GM12875 (cell line): ENCODE measurements at regions not wholly inside any gene's neighbourhood (a gene's known extent, or its start where the extent isn't known, plus 50 kb on each side); places are given as distances from the start of the nearest gene placed in this dataset.
"Not testable (repeated sequence)": the region's sequence is repeated elsewhere in the genome, so short reads cannot be mapped to it uniquely, and the experiment has no call there.

Experiments
- H3K4me3 ChIP-seq: one replicate; pipeline ENCODE4 v1.5.1; 2011; ENCODE audit warnings: low read depth, low read length, control low read depth

DNA sequence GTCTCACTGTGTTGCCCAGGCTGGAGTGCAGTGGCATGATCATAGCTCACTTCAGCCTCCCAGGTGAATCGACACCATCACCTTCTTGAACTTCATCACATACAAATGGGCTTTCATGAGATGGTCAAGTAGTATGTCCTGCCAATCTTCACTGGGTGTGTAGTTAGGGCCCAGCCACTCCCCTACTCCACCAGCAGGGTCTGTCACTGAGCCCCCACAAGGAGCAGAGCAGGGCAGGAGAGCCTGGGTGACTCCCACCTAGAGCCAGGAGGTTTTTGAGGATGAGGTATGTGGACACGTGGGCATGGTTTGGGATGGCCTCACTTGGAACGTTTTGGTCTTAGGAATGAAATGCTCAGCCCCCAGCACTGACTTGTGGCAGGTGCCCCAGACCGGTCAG lies 4037.7 kb upstream of the TPTE start:
- not testable (repeated sequence) for H3K4me3 ChIP-seq

DNA sequence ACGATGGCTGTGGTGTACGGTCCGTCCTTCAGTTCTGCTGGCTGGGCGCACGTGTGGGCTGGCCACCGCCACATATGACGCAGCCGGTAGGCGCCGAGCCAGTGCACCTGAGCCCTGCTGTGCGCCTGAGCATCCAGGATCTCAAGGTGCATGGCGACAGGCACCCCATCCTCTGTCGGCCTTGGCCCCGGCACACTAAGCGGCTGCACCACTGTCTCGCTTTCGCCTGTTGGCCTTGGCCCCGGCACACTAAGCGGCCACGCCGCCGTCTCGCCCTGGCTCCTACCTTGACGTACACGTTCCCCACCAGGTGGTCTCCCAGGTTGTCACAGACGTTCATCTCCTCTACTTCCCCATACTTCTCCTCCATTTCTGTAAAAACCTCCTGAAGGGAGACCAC lies 4034.6 kb upstream of the TPTE start:
- H3K4me3 ChIP-seq = not testable (repeated sequence)

DNA sequence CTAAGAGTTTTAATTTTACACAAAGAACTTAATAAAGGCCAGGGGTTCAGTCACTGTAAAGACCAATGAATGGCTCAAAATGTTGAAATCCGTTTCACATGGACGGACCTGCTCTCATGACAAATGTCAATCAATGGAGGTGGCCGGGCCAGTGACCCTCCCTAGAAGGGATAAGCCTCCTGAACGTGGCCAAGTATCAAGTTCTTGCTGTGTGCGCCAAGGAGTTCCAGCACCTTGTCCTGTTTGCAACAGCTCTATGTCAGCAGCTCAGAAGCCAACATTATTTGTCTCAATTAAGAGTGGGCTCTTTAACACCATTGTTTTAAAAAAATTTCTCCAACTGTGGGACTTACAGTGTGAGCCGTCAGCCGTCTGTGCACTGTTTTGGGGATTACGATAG lies 4028.7 kb upstream of the TPTE start:
- H3K4me3 ChIP-seq = not testable (repeated sequence)

DNA sequence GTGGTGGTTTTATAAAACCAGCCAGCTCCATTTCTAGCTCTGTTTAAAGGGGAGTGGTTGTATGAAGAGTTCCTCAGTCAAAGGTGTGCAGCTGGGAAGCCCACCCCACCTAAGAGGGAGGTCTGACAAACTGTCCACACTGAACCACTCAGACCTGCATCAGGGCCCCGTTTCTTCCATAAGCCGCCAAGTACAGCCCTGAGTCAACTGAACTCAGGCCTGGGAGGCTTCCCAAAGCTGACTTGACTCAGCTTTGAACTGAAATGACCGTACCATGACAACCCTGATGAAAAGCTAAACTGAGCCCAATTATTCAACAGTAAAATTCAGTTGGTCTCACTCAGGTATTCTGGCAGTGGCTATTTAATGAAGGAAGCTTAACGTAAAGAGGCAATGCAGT lies 4027.4 kb upstream of the TPTE start:
- H3K4me3 ChIP-seq = not testable (repeated sequence)

DNA sequence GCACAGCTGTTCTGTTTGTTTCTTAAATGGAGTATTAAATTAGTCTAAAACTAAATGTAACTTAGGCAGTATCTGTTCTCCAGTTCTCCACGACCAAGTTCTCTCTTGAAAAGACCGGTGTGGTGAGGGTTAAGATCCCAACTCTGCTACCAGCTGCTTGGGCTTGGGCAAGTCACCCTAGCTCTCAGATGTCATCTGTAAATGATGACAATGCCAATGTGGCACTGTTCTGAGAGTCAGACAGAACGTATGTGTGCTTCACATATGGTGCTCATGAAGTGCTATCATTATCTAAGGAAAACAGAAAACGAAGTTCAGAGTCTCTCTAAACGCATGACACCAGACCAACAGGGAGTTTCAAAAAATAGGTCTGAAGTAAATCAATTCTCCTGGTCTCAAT lies 4025.0 kb upstream of the TPTE start:
- H3K4me3 ChIP-seq = not testable (repeated sequence)

DNA sequence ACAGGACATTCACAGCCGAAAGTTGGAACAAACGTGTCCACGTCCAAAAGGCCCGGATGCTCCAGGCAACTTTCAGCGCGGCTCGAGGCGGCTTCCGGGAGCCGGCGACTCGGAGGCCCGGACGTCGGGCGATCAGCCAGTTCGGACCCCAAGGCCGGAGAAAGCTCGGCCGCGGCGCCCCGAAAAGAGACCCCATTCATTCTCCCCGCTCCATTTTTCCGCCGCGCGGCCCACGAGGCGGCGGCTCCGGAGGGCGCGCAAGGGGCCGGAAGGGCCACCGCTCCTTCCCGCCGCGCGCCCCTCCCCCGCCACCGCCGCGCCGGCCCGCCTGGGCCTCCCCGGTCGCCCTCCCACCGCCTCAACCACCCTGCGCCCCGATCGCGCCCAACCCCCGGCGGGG lies 4022.7 kb upstream of the TPTE start:
- H3K4me3 ChIP-seq = peak overlapping the region; percentile 48

DNA sequence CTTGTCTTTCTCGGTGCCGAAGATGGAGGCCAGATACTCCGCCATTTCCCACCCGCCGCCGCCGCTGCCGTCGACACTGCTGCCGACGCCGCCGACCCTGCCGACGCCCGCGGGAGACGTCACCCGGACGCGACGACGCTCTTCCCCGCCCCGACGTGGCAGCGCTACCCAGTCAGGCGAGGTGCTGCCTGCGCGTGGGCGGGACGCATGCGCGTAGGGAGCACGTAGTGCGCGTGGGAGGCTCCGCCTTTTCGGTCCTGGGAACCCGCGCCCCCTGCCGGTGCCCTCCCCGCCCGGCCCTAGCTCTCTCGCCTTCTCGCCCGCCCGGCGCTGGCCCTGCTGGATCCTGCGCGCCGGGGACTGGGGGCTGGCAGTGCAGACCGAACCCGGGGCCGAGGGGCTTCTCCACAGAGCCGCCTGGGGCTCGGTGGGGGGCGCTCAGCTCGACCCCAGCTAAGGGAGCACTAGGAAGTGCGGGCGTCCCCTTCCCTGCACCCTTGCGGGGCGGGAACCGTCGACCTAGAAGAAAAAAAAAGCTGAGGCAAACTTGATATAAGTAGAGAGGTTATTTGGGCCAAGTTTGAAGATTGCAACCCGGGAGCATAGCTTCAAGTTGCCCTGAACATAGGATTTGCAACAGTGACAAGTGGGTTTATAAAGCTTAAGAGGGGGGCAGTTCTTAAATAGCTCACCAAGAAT lies 4022.1 kb upstream of the TPTE start:
- H3K4me3 ChIP-seq = not testable (repeated sequence)

DNA sequence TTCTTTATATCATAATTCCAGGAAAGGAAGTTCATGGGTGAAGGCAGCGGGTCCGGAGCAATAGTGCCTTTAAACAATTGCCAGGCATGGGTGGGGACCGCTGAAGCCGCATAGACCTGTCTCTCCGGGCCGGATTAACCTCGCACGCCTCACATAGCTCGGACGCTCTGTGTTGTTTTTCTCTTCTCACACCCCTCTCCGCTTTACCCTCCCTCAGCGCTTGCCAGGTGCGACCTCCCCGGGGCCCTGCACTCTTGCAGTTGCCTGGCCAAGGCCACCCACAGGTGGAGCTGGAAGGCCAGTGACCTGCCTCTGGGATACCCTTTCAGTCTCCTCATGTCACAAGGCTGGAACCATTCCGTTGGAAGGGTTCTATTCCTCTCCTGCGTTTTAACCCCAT lies 4021.5 kb upstream of the TPTE start:
- H3K4me3 ChIP-seq = not testable (repeated sequence)

DNA sequence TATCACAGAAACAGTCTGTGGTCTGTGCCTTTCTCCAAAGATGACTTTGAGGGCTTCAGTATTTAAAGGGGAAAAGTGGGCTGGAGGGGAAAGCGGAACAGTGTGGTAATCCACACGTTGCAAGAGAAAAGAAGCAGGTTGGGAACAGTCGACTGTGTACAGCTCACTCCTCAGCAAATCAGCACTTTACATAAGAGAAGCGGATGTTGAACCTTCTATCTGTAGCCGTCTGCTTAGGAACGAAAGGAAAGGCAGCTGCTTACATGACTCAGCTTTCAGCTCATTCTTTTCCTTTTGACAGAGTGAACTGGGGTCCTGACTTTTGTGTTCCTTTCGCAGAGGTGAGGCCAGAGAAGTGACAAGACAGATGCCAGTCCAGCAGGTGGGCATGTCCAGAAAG lies 4020.7 kb upstream of the TPTE start:
- H3K4me3 ChIP-seq = not testable (repeated sequence)

DNA sequence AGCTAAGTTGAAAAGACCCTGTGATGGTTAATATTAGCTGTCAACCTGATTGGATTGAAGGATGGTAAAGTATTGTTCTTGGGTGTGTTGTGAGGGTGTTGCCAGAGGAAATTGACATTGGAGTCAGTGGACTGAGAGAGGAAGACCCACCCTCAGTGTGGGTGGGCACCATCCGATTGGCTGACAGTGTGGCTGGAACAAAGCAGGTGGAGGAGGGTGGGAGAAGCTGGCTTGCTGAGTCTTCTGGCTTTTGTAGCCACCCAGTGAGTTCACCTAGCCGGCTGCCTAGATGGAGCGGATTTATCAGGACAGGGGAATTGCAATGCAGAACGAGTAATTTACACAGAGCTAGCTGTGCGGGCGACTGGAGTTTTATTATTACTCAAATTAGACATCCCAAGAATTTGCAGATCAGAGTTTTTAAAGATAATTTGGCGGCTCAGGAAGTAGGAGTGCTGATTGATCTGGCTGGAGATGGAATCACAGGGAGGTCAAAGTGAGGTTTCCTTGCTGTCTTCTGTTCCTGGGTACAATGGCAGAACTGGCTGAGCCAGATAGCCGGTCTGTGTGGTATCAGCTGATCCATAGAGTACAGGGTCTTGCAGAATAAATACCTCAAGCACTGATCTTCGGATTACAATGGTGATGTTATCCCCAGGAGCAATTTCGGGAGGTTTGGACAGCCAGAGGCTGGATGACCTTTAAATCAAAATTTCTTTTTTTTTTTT lies 4015.1 kb upstream of the TPTE start:
- H3K4me3 ChIP-seq = not testable (repeated sequence)

DNA sequence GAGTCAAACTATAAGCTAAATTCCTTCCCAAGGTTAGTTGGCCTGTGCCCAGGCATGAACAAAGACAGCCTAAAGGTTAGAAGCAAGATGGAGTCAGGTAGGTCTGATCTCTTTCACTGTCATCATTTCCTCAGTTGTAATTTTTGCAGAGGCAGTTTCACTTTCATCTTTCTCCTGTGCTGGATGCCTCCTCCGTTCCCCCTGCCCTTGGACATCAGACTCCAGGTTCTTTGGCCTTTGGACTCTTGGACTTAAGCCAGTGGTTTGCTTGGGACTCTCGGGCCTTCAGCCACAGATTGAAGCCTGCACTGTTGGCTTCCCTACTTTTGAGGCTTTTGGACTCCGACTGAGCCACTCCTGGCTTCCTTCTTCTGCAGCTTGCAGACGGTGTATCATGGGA lies 4013.8 kb upstream of the TPTE start:
- H3K4me3 ChIP-seq = not testable (repeated sequence)

DNA sequence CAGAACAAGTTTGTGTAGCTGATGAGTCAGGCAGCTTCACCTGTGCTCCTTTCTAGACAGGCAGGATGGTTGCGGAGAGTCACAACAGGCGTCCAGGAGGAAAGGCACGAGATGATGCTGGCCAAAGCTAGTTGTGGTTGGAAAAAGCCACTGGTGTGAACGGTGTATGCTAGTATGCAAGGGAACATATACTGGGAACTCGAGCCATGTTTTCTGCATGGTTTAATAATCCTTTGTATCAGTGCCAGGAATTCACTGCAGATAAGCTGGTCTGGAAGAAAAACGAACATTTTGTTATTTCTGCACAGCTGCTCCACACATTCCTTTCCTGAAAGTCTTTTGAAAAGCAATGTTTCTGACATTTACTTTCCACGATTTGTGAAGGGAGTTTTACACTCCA lies 3999.6 kb upstream of the TPTE start:
- H3K4me3 ChIP-seq = not testable (repeated sequence)

DNA sequence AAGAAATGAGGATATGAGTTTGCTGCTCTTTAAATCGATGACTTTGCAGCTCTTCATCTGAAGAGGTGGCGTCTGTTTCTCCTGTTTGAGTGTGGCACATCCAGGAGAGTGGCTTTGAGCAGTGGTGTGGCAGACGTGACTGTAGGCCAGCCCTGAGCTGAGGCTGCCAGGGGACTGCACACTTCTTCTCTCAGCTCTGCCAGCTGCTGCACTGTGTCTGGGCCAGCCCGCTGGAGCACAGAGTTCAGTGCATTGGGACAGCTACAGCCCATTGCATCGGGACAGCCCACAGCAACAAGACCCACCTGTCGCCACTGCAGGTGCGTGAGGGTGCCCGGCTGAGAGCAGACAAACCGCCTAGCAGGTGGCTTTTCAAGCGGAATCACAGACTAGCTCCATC lies 3995.2 kb upstream of the TPTE start:
- H3K4me3 ChIP-seq = not testable (repeated sequence)

DNA sequence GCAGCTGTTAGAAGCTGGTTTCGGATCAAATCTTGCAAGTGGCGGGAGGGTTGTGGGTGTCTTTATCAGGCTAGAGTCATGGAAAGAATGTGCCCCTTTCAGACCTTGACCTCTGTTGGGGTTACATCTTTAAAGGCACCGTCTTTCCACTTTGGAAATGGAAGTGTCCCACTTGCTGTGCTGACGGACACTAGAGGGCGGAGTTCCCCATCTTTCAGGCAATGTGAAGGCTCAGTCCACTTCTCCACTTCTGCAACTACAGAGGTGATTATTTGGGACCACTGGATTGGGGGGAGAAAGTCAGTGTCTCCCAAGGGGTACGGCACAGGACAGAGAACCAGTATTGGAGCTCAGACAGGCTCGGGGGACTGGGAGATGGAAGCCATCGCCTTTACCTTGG lies 3990.7 kb upstream of the TPTE start:
- H3K4me3 ChIP-seq = not testable (repeated sequence)

DNA sequence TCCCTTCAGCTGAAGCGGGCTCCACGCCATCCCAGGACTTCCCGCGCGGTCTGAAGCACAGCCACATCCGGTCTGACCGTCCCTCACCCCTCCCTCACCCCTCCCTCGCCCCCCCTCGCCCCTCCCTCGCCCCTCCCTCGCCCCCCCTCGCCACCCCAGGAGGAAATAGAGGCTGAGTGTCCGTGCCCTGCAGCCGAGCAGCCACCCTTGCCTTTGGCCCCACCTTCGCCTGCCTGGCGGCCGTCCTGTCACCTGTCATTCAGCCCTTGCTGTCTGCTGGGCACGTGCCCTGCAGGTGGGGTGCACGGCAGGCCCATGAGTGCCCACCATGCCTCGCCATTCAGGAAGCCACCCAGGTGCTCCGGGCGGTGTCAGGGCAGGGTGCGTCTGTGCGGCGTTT lies 3988.1 kb upstream of the TPTE start:
- not testable (repeated sequence) for H3K4me3 ChIP-seq

DNA sequence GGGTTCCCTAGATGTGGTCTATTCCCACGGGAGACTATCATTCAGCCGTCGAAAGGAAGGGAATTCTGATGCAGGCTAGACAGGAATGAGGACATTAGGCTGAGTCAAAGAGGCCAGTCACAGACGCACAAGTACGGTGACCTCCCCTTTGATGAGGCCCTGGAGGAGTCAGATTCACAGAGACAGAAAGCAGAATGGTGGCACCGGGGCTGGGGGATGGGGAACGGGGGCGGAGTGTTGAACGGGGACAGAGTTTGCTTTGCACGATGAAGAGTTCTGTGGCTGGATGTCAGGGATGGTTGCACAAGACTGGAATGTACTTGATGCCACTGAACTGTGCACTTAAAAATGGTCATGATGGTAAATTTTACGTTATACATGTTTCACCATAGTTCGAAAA lies 3983.1 kb upstream of the TPTE start:
- H3K4me3 ChIP-seq = not testable (repeated sequence)

DNA sequence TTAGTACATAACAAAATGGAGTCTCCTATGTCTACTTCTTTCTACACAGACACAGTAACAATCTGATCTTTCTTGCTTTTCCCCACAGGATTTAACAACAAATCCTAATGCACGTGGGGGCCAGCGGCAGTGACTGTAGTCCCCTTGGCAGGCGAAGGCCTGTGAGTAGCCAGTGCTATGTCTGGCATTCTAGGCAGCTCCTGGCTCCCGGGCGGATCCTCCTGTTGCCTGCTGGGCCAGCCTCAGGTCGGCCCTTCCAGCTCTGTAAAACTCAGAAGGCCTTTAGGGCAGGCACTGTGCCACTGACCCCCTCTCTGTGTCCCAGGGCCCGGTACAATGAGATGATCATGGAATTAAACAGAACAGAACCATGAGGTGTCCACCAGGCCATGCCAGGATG lies 3981.7 kb upstream of the TPTE start:
- not testable (repeated sequence) for H3K4me3 ChIP-seq

DNA sequence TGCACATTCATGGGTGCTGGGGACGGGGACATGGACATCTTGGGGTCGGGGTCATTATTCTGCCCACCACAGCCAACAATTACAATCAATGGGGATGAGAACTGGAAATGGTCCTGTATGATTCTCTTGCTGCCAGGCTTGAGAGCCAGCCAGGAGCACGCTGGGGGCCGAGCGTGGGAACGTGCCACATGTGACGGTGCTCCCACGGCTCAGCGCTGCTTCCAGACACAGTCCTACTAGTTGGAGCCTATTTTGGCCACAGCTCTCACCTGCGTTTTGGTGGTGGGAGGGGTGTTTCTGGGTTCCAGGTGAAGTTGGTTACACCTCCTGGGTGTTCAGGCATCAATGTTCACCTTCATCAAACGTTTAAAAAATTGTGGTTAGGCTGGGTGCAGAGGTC lies 3980.3 kb upstream of the TPTE start:
- H3K4me3 ChIP-seq = not testable (repeated sequence)

DNA sequence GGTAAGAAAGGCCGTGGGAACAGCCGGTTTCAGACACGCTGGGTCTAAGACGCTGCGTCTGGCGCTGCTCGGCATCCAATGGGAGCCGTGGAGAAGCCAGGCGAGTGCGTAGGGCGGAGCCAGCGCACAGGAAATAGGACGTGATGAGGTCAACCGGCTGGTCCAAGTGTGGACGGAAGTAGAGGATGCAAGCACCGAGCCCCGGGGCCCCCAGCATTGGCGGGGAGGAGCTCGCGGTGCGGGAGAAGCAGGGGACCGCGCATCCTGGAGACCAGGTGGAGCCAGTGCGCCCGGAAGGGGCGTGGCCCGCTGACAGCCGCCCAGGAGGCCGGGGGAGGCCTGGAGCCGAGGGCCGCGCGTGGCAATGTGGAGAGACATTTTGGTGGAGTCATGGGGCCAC lies 3976.1 kb upstream of the TPTE start:
- H3K4me3 ChIP-seq = not testable (repeated sequence)

DNA sequence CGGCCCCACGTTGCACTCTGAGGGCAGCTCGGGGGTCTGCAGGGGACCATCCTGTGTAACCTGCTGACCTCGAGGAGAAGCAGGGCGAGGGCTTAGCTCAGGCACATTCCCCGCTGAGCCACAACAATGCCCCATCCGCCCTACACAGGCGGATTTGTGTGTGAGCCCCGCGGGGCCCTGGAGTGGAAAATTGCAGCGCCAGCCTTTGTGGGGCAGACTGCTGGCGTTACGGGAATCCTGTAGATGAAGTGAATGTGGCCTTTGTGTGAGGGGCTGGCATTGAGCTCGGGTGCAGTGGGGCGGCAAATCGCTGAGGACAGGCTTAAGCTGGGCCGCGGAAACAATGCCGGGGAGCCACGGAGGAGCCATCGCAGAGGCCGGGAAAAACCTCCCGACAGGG lies 3970.3 kb upstream of the TPTE start:
- H3K4me3 ChIP-seq = not testable (repeated sequence)

DNA sequence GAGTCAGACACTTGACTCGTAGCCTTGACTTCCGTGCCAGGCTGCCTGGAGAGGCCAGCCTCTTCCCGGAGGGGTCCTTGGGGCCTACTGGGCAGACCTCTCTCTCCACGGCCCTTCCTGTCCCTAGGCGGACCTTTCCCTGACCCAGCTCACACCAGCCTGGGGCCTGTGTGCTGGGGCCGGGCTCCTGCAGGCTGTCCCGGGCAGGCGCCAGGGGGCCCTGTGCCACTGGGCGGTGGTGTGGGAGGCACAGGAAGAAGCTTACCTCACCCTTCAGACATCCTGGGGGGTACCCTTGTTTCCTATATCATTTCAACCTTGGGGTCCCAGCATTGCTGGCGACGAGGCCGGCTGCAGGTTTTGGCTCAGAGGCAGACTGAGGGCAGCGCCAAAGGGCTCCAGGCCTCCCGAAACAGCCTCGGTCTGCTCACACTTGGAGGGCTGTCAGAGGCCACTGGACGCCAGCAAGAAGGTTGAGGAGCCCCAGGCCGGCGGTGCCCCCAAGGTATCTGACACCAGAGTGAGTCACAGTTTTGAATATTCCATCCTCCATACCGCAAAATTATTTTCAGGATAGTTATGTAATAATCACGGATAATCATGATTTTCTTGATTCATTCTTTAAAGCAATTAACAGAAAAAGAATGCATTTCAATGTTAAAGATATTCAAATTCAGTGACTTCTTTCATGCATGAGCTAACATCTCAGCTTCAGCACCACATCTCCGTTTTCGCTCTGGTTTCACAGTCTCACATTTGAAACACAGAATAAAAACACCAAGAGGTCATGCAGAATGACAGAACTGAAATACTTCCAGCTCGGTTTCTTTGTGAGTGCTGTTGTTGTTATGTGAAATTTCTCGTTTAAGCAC lies 3967.6 kb upstream of the TPTE start:
- not testable (repeated sequence) for H3K4me3 ChIP-seq
